GM06990 (cell line): ENCODE measurements at regions not wholly inside any gene's neighbourhood (a gene's known extent, or its start where the extent isn't known, plus 50 kb on each side); places are given as distances from the start of the nearest gene placed in this dataset.

ENCODE experiments used
- DNase-seq: peaks from one replicate; pipeline ENCODE4 v3.0.0-alpha.2; 2011; ENCODE audit not compliant: insufficient read length; ENCODE audit errors: extremely low read depth
- H3K27me3 ChIP-seq: replicated peaks from 2 replicates; pipeline ENCODE4 v1.6.0; 2011; ENCODE audit warnings: low read length; ENCODE audit not compliant: control insufficient read depth, insufficient read depth
- H3K36me3 ChIP-seq: 2 replicates; pipeline ENCODE4 v1.5.1; 2011; ENCODE audit warnings: low read length; ENCODE audit not compliant: control insufficient read depth, insufficient read depth
- H3K4me3 ChIP-seq: replicated peaks from 2 replicates; pipeline ENCODE4 v1.5.1; 2011; ENCODE audit warnings: low read depth, mild to moderate bottlenecking, control low read depth, low read length
- CTCF ChIP-seq: IDR thresholded peaks from 2 replicates; pipeline ENCODE4 v1.5.1; 2011; ENCODE audit warnings: low read length, control low read depth, mild to moderate bottlenecking, inconsistent platforms; ENCODE audit not compliant: insufficient read depth, poor library complexity, severe bottlenecking

- TF ChIP-seq CTCF, result no peak
- Histone ChIP-seq H3K36me3 (no peaks in the 10 kb centered on the region), H3K4me3 (no peak overlapping the region), H3K27me3 (no peaks in the 10 kb centered on the region)
- no peak for DNase-seq
Measured at GRCh38 chr4:56092540-56092939, 143.8 kb downstream of the CEP135 start.

DNA sequence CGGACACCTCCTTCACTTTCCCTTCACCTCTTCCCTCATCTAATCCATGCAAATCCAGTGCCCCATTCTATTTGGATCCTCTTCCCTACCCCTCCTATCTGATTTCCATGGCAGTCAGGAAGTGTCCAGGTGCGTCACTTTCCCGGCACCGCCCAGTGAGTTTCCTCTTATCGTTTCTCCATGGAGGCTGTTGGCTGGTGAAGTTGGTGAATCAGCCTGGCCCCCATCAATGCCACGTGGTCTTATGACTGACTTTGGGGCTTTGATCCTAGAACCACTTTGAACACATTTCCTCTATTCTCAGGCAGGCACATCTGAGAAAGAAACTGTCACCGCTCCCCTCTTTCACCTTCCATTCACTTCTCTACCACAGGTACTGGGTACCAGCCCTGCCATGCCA, 137.8 kb downstream of the CEP135 start:
- no peak for TF ChIP-seq CTCF
- DNase-seq, result no peak
- H3K36me3 ChIP-seq, result no peaks in the 10 kb centered on the region
- H3K27me3 ChIP-seq, result peaks cover 1% of the 10 kb centered on the region; the same call in 1 of the 2 replicates
- no peak overlapping the region for H3K4me3 ChIP-seq

DNA sequence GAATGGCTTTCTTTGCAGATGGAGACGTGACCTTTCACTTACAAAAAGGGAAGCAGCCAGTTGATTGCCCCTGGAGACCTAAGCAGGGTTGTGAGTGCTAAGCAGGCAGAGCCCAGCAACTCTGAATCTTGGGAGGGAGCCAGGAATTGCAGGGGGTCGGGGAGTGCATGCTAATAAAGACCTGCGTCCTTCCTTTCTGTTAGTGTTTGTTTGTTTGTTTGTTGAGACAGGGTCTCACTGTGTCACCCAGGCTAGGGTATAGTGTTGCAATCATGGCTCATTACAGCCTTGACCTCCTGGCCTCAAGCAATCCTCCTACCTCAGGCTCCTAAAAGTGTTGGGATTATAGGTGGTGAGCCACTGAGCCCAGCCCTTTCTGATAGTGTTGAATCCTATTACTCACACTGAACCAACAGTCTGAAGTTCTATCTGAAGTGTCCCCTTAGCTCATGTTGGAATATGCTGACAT, 137.4 kb downstream of the CEP135 start:
- H3K4me3 ChIP-seq, result no peak overlapping the region
- no peak for TF ChIP-seq CTCF
- DNase-seq, result no peak
- no peaks in the 10 kb centered on the region for H3K36me3 ChIP-seq
- H3K27me3 ChIP-seq, result peaks cover 1% of the 10 kb centered on the region; the same call in 1 of the 2 replicates

GRCh38 chr4:56085275-56085674, 136.5 kb downstream of the CEP135 start:
- TF ChIP-seq CTCF, result no peak
- no peak overlapping the region for H3K4me3 ChIP-seq
- no peaks in the 10 kb centered on the region for H3K36me3 ChIP-seq
- DNase-seq, result no peak
- peaks cover 1% of the 10 kb centered on the region; the same call in 1 of the 2 replicates for H3K27me3 ChIP-seq

DNA sequence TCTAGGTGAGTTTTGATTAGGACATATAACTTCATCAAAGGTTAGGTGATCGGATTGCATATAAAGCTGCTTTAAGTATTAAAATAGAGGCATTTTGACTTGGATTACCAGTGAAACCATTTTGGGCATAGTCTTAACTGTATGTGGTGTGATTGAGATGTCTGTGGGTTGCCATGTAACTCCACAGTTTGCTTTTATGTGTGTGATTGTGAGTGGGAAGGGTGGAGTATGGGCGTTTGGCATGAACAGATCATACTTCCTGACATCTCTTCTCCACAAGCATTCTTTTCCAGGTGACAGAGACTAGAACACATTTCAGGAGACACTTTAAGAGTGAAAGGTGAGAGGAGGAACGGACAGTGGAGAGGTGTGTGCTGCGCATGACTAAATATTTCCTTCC, 136.1 kb downstream of the CEP135 start:
- DNase-seq, result no peak
- no peak overlapping the region for H3K4me3 ChIP-seq
- H3K36me3 ChIP-seq, result no peaks in the 10 kb centered on the region
- peaks cover 1% of the 10 kb centered on the region; the same call in 1 of the 2 replicates for H3K27me3 ChIP-seq
- TF ChIP-seq CTCF, result no peak
